ENCODE measurements at regions not wholly inside any gene's neighbourhood (a gene's known extent, or its start where the extent isn't known, plus 50 kb on each side); places are given as distances from the start of the nearest gene placed in this dataset.

- ChIA-PET POLR2A (ENCODE audit: partially characterized antibody) (no interaction called here), CTCF (ENCODE audit: partially characterized antibody) (interaction anchor here (0.6 to 1.5 kb wide), 2 partner anchors 11 to 140 kb away, joined by 3 read pairs; no protein-coding TSS in a partner anchor)
- Histone ChIP-seq H2AFZ (ENCODE audit: low read length) (no peak overlapping the region), H3K56ac (replicated peaks; ENCODE audit: insufficient read length, low read depth, low read length) (no peak overlapping the region), H3K4me2 (ENCODE audit: insufficient read depth in 1 of 2, low read depth in 2 of 2, low read length in 2 of 2) (no peak overlapping the region), H3K14ac (ENCODE audit: insufficient read length) (no peak overlapping the region), H3K18ac (ENCODE audit: extremely low read depth, low read length) (no peak overlapping the region), H2AK5ac (ENCODE audit: low read depth, low read length) (no peak overlapping the region), H3K27me3 (replicated peaks in 1 of 4; ENCODE audit: control insufficient read depth in 3 of 4, extremely low read depth in 1 of 4, insufficient read depth in 3 of 4, low read length in 3 of 4) (no peaks in the 10 kb centered on the region), H3K27ac (ENCODE audit: low read depth, low read length) (no peak overlapping the region), H3K23me2 (ENCODE audit: low read depth, low read length) (no peaks in the 10 kb centered on the region), H3K79me2 (ENCODE audit: control insufficient read depth in 1 of 2, insufficient read depth in 2 of 2, low read length in 2 of 2) (no peaks in the 10 kb centered on the region), H2BK15ac (ENCODE audit: low read length) (no peak overlapping the region), H3K4ac (replicated peaks; ENCODE audit: insufficient read length, low read depth, low read length) (no peak overlapping the region), H3K9ac (replicated peaks in 1 of 4; ENCODE audit: extremely low read depth in 1 of 4, low read depth in 3 of 4, low read length in 3 of 4) (no peak overlapping the region), H4K8ac (ENCODE audit: extremely low read depth, insufficient read depth, low read length) (no peak overlapping the region), H4K5ac (ENCODE audit: insufficient read length, low read depth, low read length) (no peak overlapping the region), H3K4me1 (replicated peaks in 1 of 4; ENCODE audit: control insufficient read depth in 3 of 4, insufficient read depth in 4 of 4, low read length in 3 of 4) (peaks cover 0 to 2% (median 0%) of the 10 kb centered on the region in 4 experiments; a peak in 2 of 7 replicates), H3K36me3 (ENCODE audit: control insufficient read depth in 2 of 4, insufficient read depth in 4 of 4, low read length in 3 of 4) (no peaks in the 10 kb centered on the region), H3K23ac (ENCODE audit: insufficient read length) (no peak overlapping the region), H2BK5ac (ENCODE audit: low read depth, low read length) (no peak overlapping the region), H2BK20ac (ENCODE audit: low read length) (no peak overlapping the region), H3K9me3 (ENCODE audit: insufficient read depth in 2 of 2, low read depth in 1 of 2, low read length in 1 of 2) (no peaks in the 10 kb centered on the region), H3K79me1 (ENCODE audit: low read depth, low read length) (no peaks in the 10 kb centered on the region), H4K20me1 (replicated peaks in 1 of 2; ENCODE audit: control insufficient read depth in 1 of 2, insufficient read depth in 2 of 2, low read length in 2 of 2) (no peaks in the 10 kb centered on the region), H4K91ac (replicated peaks; ENCODE audit: insufficient read length, low read length) (no peak overlapping the region), H2BK120ac (replicated peaks; ENCODE audit: low read depth, low read length) (no peak overlapping the region), H2BK12ac (ENCODE audit: low read depth, low read length) (no peak overlapping the region), H3K4me3 (ENCODE audit: extremely low read depth in 1 of 4, insufficient read depth in 2 of 4, low read depth in 3 of 4, low read length in 4 of 4) (no peak overlapping the region)
- no peak for FAIRE-seq
- WGBS, 2 experiments (ENCODE audit: extremely low coverage in 1 of 2, insufficient coverage in 1 of 2, insufficient read length in 1 of 2, insufficient replicate concordance in 2 of 2, low coverage in 1 of 2, low lambda C conversion rate in 2 of 2, missing lambda C conversion rate in 1 of 2): 75% methylated on average over 2 of the region's 2 CpGs; no CpG with 5 or more reads in 1 of the 2 experiments
- DNase-seq (ENCODE audit: low read depth in 1 of 2, low spot score in 2 of 2): no peak
- no peak for TF ChIP-seq SIN3A (conservative IDR thresholded peaks at IDR 0.05 in 1 of 2, IDR thresholded peaks at IDR 0.05 in 1 of 2; ENCODE audit: low read depth in 1 of 2, low read length in 2 of 2)
- TF ChIP-seq SP4 (IDR thresholded peaks at IDR 0.05; ENCODE audit: low read length): no peak
- no peak for TF ChIP-seq PHF8 (conservative IDR thresholded peaks at IDR 0.05; ENCODE audit: low read depth, low read length)
- TF ChIP-seq SRF (IDR thresholded peaks at IDR 0.05; ENCODE audit: low read depth, low read length): no peak
- TF ChIP-seq CTCF (IDR thresholded peaks at IDR 0.05; ENCODE audit: control extremely low read depth in 1 of 3, insufficient read depth in 1 of 3, low read depth in 1 of 3, low read length in 3 of 3): no peak
- TF ChIP-seq EGR1 (IDR thresholded peaks at IDR 0.05; ENCODE audit: borderline replicate concordance, low read depth, low read length): no peak
- TF ChIP-seq USF2 (IDR thresholded peaks at IDR 0.05; ENCODE audit: low read length): no peak
- TF ChIP-seq KDM5A (IDR thresholded peaks at IDR 0.05; ENCODE audit: low read length): no peak
- no peak for TF ChIP-seq BACH1 (IDR thresholded peaks at IDR 0.05; ENCODE audit: low read length)
Measured at GRCh38 chr20:10946124-10946880, 272.5 kb upstream of the JAG1 start.

Data from H1 (cell line).